HepG2 (cell line): ENCODE measurements at regions not wholly inside any gene's neighbourhood (a gene's known extent, or its start where the extent isn't known, plus 50 kb on each side); places are given as distances from the start of the nearest gene placed in this dataset.

ENCODE experiments used
- AKAP8 ChIP-seq: sonication (generic); formaldehyde crosslinking; IDR thresholded peaks from 2 replicates; pipeline ENCODE4 v1.5.1; 2020; ENCODE audit warnings: mild to moderate bottlenecking, missing genetic modification reagents
- ATF3 ChIP-seq: sonication (generic); formaldehyde crosslinking; IDR thresholded peaks from 2 replicates; pipeline ENCODE4 v1.4.0; 2020; ENCODE audit warnings: missing genetic modification reagents
- CHD4 ChIP-seq: fragments of 200-600 bp; sonication (generic); IDR thresholded peaks from 2 replicates; pipeline ENCODE4 v1.7.0; 2017; ENCODE audit warnings: mild to moderate bottlenecking, low read length, borderline replicate concordance
- JUNB ChIP-seq: sonication (generic); formaldehyde crosslinking; IDR thresholded peaks from 2 replicates; pipeline ENCODE4 v1.8.0; 2022; ENCODE audit warnings: missing genetic modification reagents, mild to moderate bottlenecking, borderline replicate concordance
- MAX ChIP-seq: IDR thresholded peaks from 2 replicates; pipeline ENCODE4 v1.6.1; 2012; ENCODE audit warnings: inconsistent platforms
- MLX ChIP-seq: IDR thresholded peaks from 2 replicates; pipeline ENCODE4 v1.6.1; 2016
- NCOA5 ChIP-seq: sonication (generic); formaldehyde crosslinking; IDR thresholded peaks from 2 replicates; pipeline ENCODE4 v1.4.0; 2020; ENCODE audit warnings: missing genetic modification reagents
- NKX3-1 ChIP-seq: sonication (generic); formaldehyde crosslinking; IDR thresholded peaks from 2 replicates; pipeline ENCODE4 v1.5.0; 2020; ENCODE audit warnings: missing genetic modification reagents
- NR0B2 ChIP-seq: sonication (generic); formaldehyde crosslinking; IDR thresholded peaks from 2 replicates; pipeline ENCODE4 v1.4.0; 2020; ENCODE audit warnings: mild to moderate bottlenecking, missing genetic modification reagents
- PCBP2 ChIP-seq: fragments of 200-400 bp; formaldehyde crosslinking; optimal IDR thresholded peaks from 2 replicates; pipeline ENCODE3; 2018; ENCODE audit warnings: low read length, low read depth; ENCODE audit not compliant: poor library complexity, severe bottlenecking
- PLRG1 ChIP-seq: fragments of 450-650 bp; conservative IDR thresholded peaks from 2 replicates; pipeline ENCODE4 v1.6.1; 2016
- TFAP4 ChIP-seq: sonication (generic); IDR thresholded peaks from 2 replicates; pipeline ENCODE4 v1.6.1; 2016; ENCODE audit warnings: low read depth, borderline replicate concordance
- U2AF2 ChIP-seq: fragments of 200-400 bp; formaldehyde crosslinking; IDR thresholded peaks from 2 replicates; pipeline ENCODE4 v1.6.1; 2017; ENCODE audit warnings: low read depth, mild to moderate bottlenecking, low read length
- USF2 ChIP-seq, 2 experiments: sonication (generic) in 1 of 2; formaldehyde crosslinking in 1 of 2; IDR thresholded peaks; 2 replicates each; pipeline versions ENCODE4 v1.5.1 to v1.6.1; 2011 to 2020; ENCODE audit warnings: borderline replicate concordance in 1 of 2, low read depth in 1 of 2, low read length in 1 of 2, mild to moderate bottlenecking in 1 of 2, missing genetic modification reagents in 1 of 2, moderate library complexity in 1 of 2
- ZBTB2 ChIP-seq: sonication (generic); formaldehyde crosslinking; IDR thresholded peaks from 2 replicates; pipeline ENCODE4 v1.8.0; 2022; ENCODE audit warnings: low read depth, missing genetic modification reagents
- ZBTB20 ChIP-seq: sonication (generic); formaldehyde crosslinking; IDR thresholded peaks from 2 replicates; pipeline ENCODE4 v1.8.1; 2023; ENCODE audit warnings: missing genetic modification reagents, low read depth, mild to moderate bottlenecking, borderline replicate concordance
- ZNF18 ChIP-seq: sonication (generic); formaldehyde crosslinking; IDR thresholded peaks from 2 replicates; pipeline ENCODE4 v1.8.0; 2022; ENCODE audit warnings: mild to moderate bottlenecking, missing genetic modification reagents; ENCODE audit not compliant: insufficient replicate concordance
- ZNF292 ChIP-seq: sonication (generic); formaldehyde crosslinking; IDR thresholded peaks from 2 replicates; pipeline ENCODE4 v1.8.1; 2022; ENCODE audit warnings: mild to moderate bottlenecking, low read depth, missing genetic modification reagents, borderline replicate concordance
- ZNF780A ChIP-seq: sonication (generic); formaldehyde crosslinking; IDR thresholded peaks from 2 replicates; pipeline ENCODE4 v1.8.0; 2022; ENCODE audit warnings: mild to moderate bottlenecking, missing genetic modification reagents, moderate library complexity
- ZNF839 ChIP-seq: sonication (generic); formaldehyde crosslinking; IDR thresholded peaks from 2 replicates; pipeline ENCODE4 v1.4.0; 2020; ENCODE audit warnings: missing genetic modification reagents, mild to moderate bottlenecking, borderline replicate concordance
- ZZZ3 ChIP-seq: sonication (generic); formaldehyde crosslinking; IDR thresholded peaks from 2 replicates; pipeline ENCODE4 v1.4.0; 2020; ENCODE audit warnings: missing genetic modification reagents, mild to moderate bottlenecking, borderline replicate concordance

- TF ChIP-seq ZNF18 (CRISPR knock-in tag) (no peak), NR0B2 (CRISPR knock-in tag) (no peak), ZNF292 (0 out of 2 replicates have a peak, but pooled peaks have one; percentile 58), NKX3-1 (CRISPR knock-in tag) (no peak), U2AF2 (0 out of 2 replicates have a peak, but pooled peaks have one; percentile 37), MLX (CRISPR knock-in tag) (no peak), NCOA5 (CRISPR knock-in tag) (no peak), ZZZ3 (CRISPR knock-in tag) (peak; percentile 91; the same call in 1 of the 2 replicates), PLRG1 (no peak), ZNF839 (no peak), USF2 (IDR thresholded peaks at IDR 0.05; ENCODE audit: low read depth, low read length) (peak; percentile 41; the same call in 1 of the 2 replicates), USF2 (CRISPR knock-in tag; IDR thresholded peaks at IDR 0.05; ENCODE audit: borderline replicate concordance) (peak; percentile 92; the same call in 1 of the 2 replicates), ZBTB2 (CRISPR knock-in tag) (peak; percentile 69), ATF3 (CRISPR knock-in tag) (no peak), MAX (peak; percentile 84), CHD4 (no peak), ZNF780A (CRISPR knock-in tag) (no peak), PCBP2 (no peak), JUNB (CRISPR knock-in tag) (no peak), AKAP8 (CRISPR knock-in tag) (no peak), ZBTB20 (no peak), TFAP4 (no peak)
Measured at GRCh38 chr15:24878153-24878552, 76.6 kb upstream of the SNRPN start (continued).
